ENCODE measurements at regions not wholly inside any gene's neighbourhood (a gene's known extent, or its start where the extent isn't known, plus 50 kb on each side); places are given as distances from the start of the nearest gene placed in this dataset.

DNA sequence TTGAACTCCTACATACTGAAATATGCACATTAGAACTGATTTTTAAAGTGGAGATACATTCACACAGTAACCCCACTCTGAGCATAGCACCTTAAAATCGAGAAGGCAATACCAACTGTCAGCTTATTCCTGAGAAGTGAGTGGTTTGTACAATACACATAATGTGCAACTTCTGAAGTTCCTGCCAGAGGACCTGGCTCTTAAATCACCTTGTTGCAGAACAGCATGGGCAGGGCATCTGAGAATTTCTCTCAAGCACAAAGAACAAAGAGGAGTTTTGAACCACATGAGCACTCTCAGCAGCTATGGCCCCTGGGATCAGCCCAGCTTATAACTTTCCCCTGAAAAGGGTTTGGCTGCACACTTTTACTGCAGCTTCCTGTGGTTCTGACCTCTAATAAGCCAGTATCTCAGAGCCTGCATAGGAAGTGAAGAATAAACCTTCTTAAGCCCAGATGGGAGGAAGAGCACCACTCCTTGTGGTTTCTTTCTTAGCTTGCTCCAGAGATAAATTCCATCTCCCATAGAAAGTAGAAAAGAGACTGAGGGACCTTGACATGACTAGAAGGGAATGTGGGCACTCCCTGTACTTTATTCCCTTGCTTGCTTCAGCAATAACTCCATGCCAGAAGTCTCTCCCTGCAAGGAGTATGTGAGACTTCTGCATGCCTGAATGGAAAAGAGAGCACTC is 862.3 kb downstream of the SUCLG1 start:
- in situ Hi-C loops (cut with HindIII; ENCODE audit: low sequenced_read_pairs): no loop called here
- TF ChIP-seq, protein P1, sequence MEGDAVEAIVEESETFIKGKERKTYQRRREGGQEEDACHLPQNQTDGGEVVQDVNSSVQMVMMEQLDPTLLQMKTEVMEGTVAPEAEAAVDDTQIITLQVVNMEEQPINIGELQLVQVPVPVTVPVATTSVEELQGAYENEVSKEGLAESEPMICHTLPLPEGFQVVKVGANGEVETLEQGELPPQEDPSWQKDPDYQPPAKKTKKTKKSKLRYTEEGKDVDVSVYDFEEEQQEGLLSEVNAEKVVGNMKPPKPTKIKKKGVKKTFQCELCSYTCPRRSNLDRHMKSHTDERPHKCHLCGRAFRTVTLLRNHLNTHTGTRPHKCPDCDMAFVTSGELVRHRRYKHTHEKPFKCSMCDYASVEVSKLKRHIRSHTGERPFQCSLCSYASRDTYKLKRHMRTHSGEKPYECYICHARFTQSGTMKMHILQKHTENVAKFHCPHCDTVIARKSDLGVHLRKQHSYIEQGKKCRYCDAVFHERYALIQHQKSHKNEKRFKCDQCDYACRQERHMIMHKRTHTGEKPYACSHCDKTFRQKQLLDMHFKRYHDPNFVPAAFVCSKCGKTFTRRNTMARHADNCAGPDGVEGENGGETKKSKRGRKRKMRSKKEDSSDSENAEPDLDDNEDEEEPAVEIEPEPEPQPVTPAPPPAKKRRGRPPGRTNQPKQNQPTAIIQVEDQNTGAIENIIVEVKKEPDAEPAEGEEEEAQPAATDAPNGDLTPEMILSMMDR (IDR thresholded peaks at IDR 0.05; ENCODE audit: low read depth, low read length): no peak
- H3K4me3 ChIP-seq (ENCODE audit: low read depth, low read length): no peak overlapping the region
- DNase-seq (ENCODE audit: low read depth, low spot score): no peak

DNA sequence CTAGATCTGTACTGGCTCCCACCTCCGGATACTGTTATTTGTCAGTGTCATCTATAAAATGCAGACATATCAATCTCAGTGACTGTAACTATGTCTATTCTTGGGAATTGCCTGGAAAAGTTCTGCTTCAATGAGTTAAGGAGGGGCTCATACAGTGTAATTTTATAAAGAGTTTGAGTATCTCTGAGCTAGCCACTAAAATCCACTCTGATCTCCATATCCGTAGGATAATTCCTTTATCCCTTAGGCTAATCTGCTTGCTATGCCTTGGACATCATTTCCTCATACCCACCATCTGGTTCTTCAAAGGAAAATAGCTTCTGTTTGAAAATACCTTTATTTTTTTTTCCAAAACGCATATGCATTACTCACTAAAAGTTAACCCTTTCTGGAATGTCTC is 863.2 kb downstream of the SUCLG1 start:
- H3K4me3 ChIP-seq (ENCODE audit: low read depth, low read length): no peak overlapping the region
- TF ChIP-seq, protein P1 (IDR thresholded peaks at IDR 0.05; ENCODE audit: low read depth, low read length): no peak
- in situ Hi-C loops (cut with HindIII; ENCODE audit: low sequenced_read_pairs): no loop called here
- no peak for DNase-seq (ENCODE audit: low read depth, low spot score)

DNA sequence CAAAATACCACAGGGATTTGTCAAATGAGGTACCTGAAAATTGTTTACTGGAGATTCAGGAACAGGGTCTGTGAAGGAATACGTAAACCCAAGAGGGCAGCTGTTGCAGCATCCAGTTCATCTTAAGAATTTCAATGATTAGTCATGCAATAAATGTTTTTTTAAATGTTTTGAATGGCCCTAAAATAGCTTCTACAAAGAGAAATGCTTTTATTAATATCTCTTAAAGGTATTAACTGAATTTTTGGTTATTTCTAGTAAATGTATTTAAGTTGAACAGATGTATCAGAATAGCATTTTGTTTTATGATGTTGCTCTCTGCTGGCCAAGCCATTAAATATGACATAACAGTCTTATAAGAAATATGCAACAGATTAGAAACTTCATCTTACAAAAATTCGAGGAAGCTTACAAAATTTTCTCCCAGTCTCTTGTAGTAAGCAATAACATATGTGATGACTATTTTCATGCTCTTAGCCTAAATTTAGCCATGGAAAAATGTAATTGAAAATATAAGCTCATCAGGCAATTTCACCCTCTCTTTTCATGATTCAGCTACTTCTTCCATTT is 863.9 kb downstream of the SUCLG1 start:
- TF ChIP-seq, protein P1 (IDR thresholded peaks at IDR 0.05; ENCODE audit: low read depth, low read length): no peak
- DNase-seq (ENCODE audit: low read depth, low spot score): no peak
- no peak overlapping the region for H3K4me3 ChIP-seq (ENCODE audit: low read depth, low read length)
- in situ Hi-C loops (cut with HindIII; ENCODE audit: low sequenced_read_pairs): no loop called here

- TF ChIP-seq, protein P1 (IDR thresholded peaks at IDR 0.05; ENCODE audit: low read depth, low read length): no peak
- in situ Hi-C loops (cut with HindIII; ENCODE audit: low sequenced_read_pairs): no loop called here
- no peak for DNase-seq (ENCODE audit: low read depth, low spot score)
- H3K4me3 ChIP-seq (ENCODE audit: low read depth, low read length): no peak overlapping the region
Measured at GRCh38 chr2:83594241-83595120, 864.6 kb downstream of the SUCLG1 start.

- in situ Hi-C loops (cut with HindIII; ENCODE audit: low sequenced_read_pairs): no loop called here
- TF ChIP-seq, protein P1 (IDR thresholded peaks at IDR 0.05; ENCODE audit: low read depth, low read length): no peak
- H3K4me3 ChIP-seq (ENCODE audit: low read depth, low read length): no peak overlapping the region
- no peak for DNase-seq (ENCODE audit: low read depth, low spot score)
Measured at GRCh38 chr2:83587309-83587708, 871.8 kb downstream of the SUCLG1 start.

DNA sequence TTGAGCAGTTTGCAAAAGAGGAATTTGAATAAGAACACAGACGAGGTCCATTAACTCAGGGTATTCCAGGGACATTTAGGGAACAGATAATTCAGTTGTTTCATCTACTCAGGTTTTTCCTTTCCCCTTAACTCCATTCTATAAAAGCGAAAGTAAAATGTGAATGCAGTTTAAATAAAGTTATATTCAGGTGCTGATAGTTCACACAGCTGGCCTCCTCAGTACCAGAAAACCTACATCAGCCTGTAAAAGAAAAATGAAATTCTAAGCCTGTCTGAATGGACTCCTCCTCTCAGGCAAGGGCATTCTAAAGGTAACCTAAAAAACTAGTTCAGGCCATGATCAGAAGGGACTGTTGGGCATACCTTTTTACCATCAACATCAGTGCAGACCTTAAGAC is 873.8 kb downstream of the SUCLG1 start:
- TF ChIP-seq, protein P1 (IDR thresholded peaks at IDR 0.05; ENCODE audit: low read depth, low read length): no peak
- in situ Hi-C loops (cut with HindIII; ENCODE audit: low sequenced_read_pairs): no loop called here
- DNase-seq (ENCODE audit: low read depth, low spot score): no peak
- H3K4me3 ChIP-seq (ENCODE audit: low read depth, low read length): no peak overlapping the region

Data from astrocyte of the spinal cord (primary cell).